Neural cell (in vitro differentiated cells): ENCODE measurements at regions not wholly inside any gene's neighbourhood (a gene's known extent, or its start where the extent isn't known, plus 50 kb on each side); places are given as distances from the start of the nearest gene placed in this dataset.

ENCODE experiments used
- H2AFZ ChIP-seq: fragments of 200-600, 300-800 bp; sonication (generic), shearing (Covaris generic); 2 replicates; pipeline ENCODE4 v1.6.0; 2014; ENCODE audit warnings: low read depth, mild to moderate bottlenecking, antibody characterized with exemption, low read length, moderate library complexity
- H3F3A ChIP-seq: fragments of 200-600 bp; shearing (Covaris generic); 2 replicates; pipeline ENCODE4 v1.6.1; 2016; ENCODE audit warnings: mild to moderate bottlenecking, moderate library complexity, mixed read lengths, antibody characterized with exemption, low read length; ENCODE audit not compliant: insufficient read depth, poor library complexity, severe bottlenecking
- H3K27ac ChIP-seq: fragments of 200-600, 300-800 bp; sonication (generic), shearing (Covaris generic); 2 replicates; pipeline ENCODE4 v1.5.1; 2014; ENCODE audit warnings: mild to moderate bottlenecking, low read length, moderate library complexity
- H3K27me3 ChIP-seq: fragments of 300-800, 200-600 bp; sonication (generic), shearing (Covaris generic); 2 replicates; pipeline ENCODE4 v1.6.0; 2014; ENCODE audit warnings: mild to moderate bottlenecking, low read depth, low read length, moderate library complexity; ENCODE audit not compliant: insufficient read depth
- H3K36me3 ChIP-seq: fragments of 300-800, 200-600 bp; sonication (generic), shearing (Covaris generic); 2 replicates; pipeline ENCODE4 v1.5.1; 2014; ENCODE audit warnings: mild to moderate bottlenecking, antibody characterized with exemption, low read length, moderate library complexity; ENCODE audit not compliant: insufficient read depth
- H3K4me2 ChIP-seq: fragments of 300-800, 200-600 bp; sonication (generic), shearing (Covaris generic); 2 replicates; pipeline ENCODE4 v1.6.0; 2014; ENCODE audit warnings: mild to moderate bottlenecking, low read length
- H3K4me3 ChIP-seq: fragments of 300-800, 200-600 bp; sonication (generic), shearing (Covaris generic); 2 replicates; pipeline ENCODE4 v1.5.1; 2014; ENCODE audit warnings: mild to moderate bottlenecking, low read length, moderate library complexity
- H3K79me2 ChIP-seq: fragments of 200-600 bp; shearing (Covaris generic); replicated peaks from 2 replicates; pipeline ENCODE4 v1.6.0; 2014; ENCODE audit warnings: mild to moderate bottlenecking, low read length, moderate library complexity; ENCODE audit not compliant: insufficient read depth
- H3K9ac ChIP-seq: fragments of 300-800, 200-600 bp; sonication (generic), shearing (Covaris generic); 2 replicates; pipeline ENCODE4 v1.6.1; 2016; ENCODE audit warnings: mild to moderate bottlenecking, low read length, mixed read lengths
- H3K9me2 ChIP-seq: fragments of 200-600 bp; shearing (Covaris generic); 2 replicates; pipeline ENCODE4 v1.6.1; 2016; ENCODE audit warnings: mild to moderate bottlenecking, low read length, mixed read lengths; ENCODE audit not compliant: insufficient read depth
- H3K9me3 ChIP-seq: fragments of 200-600, 300-800 bp; sonication (generic), shearing (Covaris generic); 2 replicates; pipeline ENCODE4 v1.6.1; 2016; ENCODE audit warnings: mild to moderate bottlenecking, mixed run types, low read length, moderate library complexity, mixed read lengths
- H4K20me1 ChIP-seq: fragments of 200-600 bp; shearing (Covaris generic); 2 replicates; pipeline ENCODE4 v1.6.1; 2016; ENCODE audit warnings: mild to moderate bottlenecking, mixed run types; ENCODE audit not compliant: insufficient read depth
- CTCF ChIP-seq: fragments of 450-650 bp; IDR thresholded peaks from 2 replicates; pipeline ENCODE4 v1.5.1; 2014; ENCODE audit warnings: antibody characterized with exemption, mild to moderate bottlenecking, moderate library complexity; ENCODE audit not compliant: poor library complexity, severe bottlenecking
- EP300 ChIP-seq: fragments of 450-650 bp; conservative IDR thresholded peaks from 2 replicates; pipeline ENCODE4 v1.6.1; 2014; ENCODE audit warnings: antibody characterized with exemption, mild to moderate bottlenecking, moderate library complexity; ENCODE audit not compliant: poor library complexity, severe bottlenecking
- EZH2 ChIP-seq: fragments of 200-600, 300-800 bp; shearing (Covaris generic), sonication (generic); IDR thresholded peaks from 2 replicates; pipeline ENCODE4 v1.6.1; 2014; ENCODE audit warnings: antibody characterized with exemption, low read length, borderline replicate concordance, mild to moderate bottlenecking; ENCODE audit not compliant: insufficient read depth, poor library complexity, severe bottlenecking
- MXI1 ChIP-seq: fragments of 450-650 bp; conservative IDR thresholded peaks from 2 replicates; pipeline ENCODE4 v1.6.1; 2014; ENCODE audit warnings: antibody characterized with exemption, mild to moderate bottlenecking; ENCODE audit not compliant: poor library complexity, severe bottlenecking
- POLR2AphosphoS5 ChIP-seq: IDR thresholded peaks from 2 replicates; pipeline ENCODE4 v1.6.1; 2012
- RAD21 ChIP-seq: fragments of 450-650 bp; conservative IDR thresholded peaks from 2 replicates; pipeline ENCODE4 v1.6.1; 2014; ENCODE audit warnings: antibody characterized with exemption, mild to moderate bottlenecking, moderate library complexity
- REST ChIP-seq: IDR thresholded peaks from 2 replicates; pipeline ENCODE4 v1.6.1; 2012; ENCODE audit warnings: borderline replicate concordance
- SMC3 ChIP-seq: fragments of 450-650 bp; conservative IDR thresholded peaks from 2 replicates; pipeline ENCODE4 v1.6.1; 2014; ENCODE audit warnings: antibody characterized with exemption, mild to moderate bottlenecking, moderate library complexity; ENCODE audit not compliant: poor library complexity
- TAF1 ChIP-seq: IDR thresholded peaks from 2 replicates; pipeline ENCODE4 v1.6.1; 2012; ENCODE audit warnings: low read depth

GRCh38 chr10:10960534-10960933 is 57.1 kb upstream of the CELF2 start:
- Histone ChIP-seq H3K79me2 (no peaks in the 10 kb centered on the region), H3K9me3 (no peaks in the 10 kb centered on the region), H3K4me2 (no peak overlapping the region), H3K4me3 (no peak overlapping the region), H3K27me3 (no peaks in the 10 kb centered on the region), H3K36me3 (no peaks in the 10 kb centered on the region), H3K9ac (no peak overlapping the region), H3K9me2 (no peaks in the 10 kb centered on the region), H2AFZ (no peak overlapping the region), H3K27ac (no peak overlapping the region), H3F3A (no peaks in the 10 kb centered on the region), H4K20me1 (no peaks in the 10 kb centered on the region)
- TF ChIP-seq CTCF = peak; percentile 41
- no peak for TF ChIP-seq POLR2AphosphoS5

GRCh38 chr10:10961072-10961471 is 56.6 kb upstream of the CELF2 start:
- H3F3A ChIP-seq = no peaks in the 10 kb centered on the region
- no peaks in the 10 kb centered on the region for H3K27me3 ChIP-seq
- H3K4me3 ChIP-seq = no peak overlapping the region
- no peaks in the 10 kb centered on the region for H3K36me3 ChIP-seq
- H3K9me3 ChIP-seq = no peaks in the 10 kb centered on the region
- H4K20me1 ChIP-seq = no peaks in the 10 kb centered on the region
- H3K9ac ChIP-seq = no peak overlapping the region
- TF ChIP-seq CTCF = no peak
- no peak for TF ChIP-seq RAD21
- no peak for TF ChIP-seq POLR2AphosphoS5
- TF ChIP-seq SMC3 = no peak
- TF ChIP-seq TAF1 = no peak
- no peak for TF ChIP-seq EZH2
- TF ChIP-seq EP300 = no peak
- no peak for TF ChIP-seq REST
- TF ChIP-seq MXI1 = no peak
- H3K27ac ChIP-seq = no peak overlapping the region
- no peak overlapping the region for H2AFZ ChIP-seq
- H3K79me2 ChIP-seq = no peaks in the 10 kb centered on the region
- H3K9me2 ChIP-seq = no peaks in the 10 kb centered on the region
- no peak overlapping the region for H3K4me2 ChIP-seq
